MM.1S (cell line): ENCODE measurements at regions not wholly inside any gene's neighbourhood (a gene's known extent, or its start where the extent isn't known, plus 50 kb on each side); places are given as distances from the start of the nearest gene placed in this dataset.

ENCODE experiments used
- DNase-seq: peaks from one replicate; pipeline ENCODE4 v3.0.0-alpha.2; 2015
- H2AFZ ChIP-seq: fragments of 300-600 bp; sonication (generic); 2 replicates; pipeline ENCODE4 v1.6.0; 2016; ENCODE audit warnings: antibody characterized with exemption, low read length
- H3F3A ChIP-seq: fragments of 300-600 bp; sonication (generic); 2 replicates; pipeline ENCODE4 v1.6.1; 2016; ENCODE audit warnings: mild to moderate bottlenecking, antibody characterized with exemption, low read length, moderate library complexity, mixed read lengths; ENCODE audit not compliant: insufficient read depth
- H3K27ac ChIP-seq: fragments of 300-600 bp; sonication (generic); 2 replicates; pipeline ENCODE4 v1.5.1; 2016; ENCODE audit warnings: mild to moderate bottlenecking, low read length
- H3K27me3 ChIP-seq: fragments of 300-600 bp; sonication (generic); replicated peaks from 2 replicates; pipeline ENCODE4 v1.6.0; 2016; ENCODE audit warnings: low read length; ENCODE audit not compliant: insufficient read depth
- H3K36me3 ChIP-seq: fragments of 300-600 bp; sonication (generic); replicated peaks from 2 replicates; pipeline ENCODE4 v1.6.1; 2016; ENCODE audit warnings: mild to moderate bottlenecking, low read length, mixed read lengths; ENCODE audit not compliant: insufficient read depth
- H3K4me1 ChIP-seq: fragments of 300-600 bp; sonication (generic); 2 replicates; pipeline ENCODE4 v1.6.1; 2016; ENCODE audit warnings: low read length, mixed read lengths
- H3K4me2 ChIP-seq: fragments of 300-600 bp; sonication (generic); 2 replicates; pipeline ENCODE4 v1.6.0; 2016; ENCODE audit warnings: low read depth, low read length
- H3K4me3 ChIP-seq: fragments of 300-600 bp; sonication (generic); 2 replicates; pipeline ENCODE4 v1.5.1; 2016; ENCODE audit warnings: low read length, mixed read lengths
- H3K79me2 ChIP-seq: fragments of 300-600 bp; sonication (generic); 2 replicates; pipeline ENCODE4 v1.6.1; 2016; ENCODE audit warnings: mixed run types, low read length, mixed read lengths
- H3K9ac ChIP-seq: fragments of 300-600 bp; sonication (generic); 2 replicates; pipeline ENCODE4 v1.6.1; 2016; ENCODE audit warnings: low read length, mixed read lengths
- H3K9me2 ChIP-seq: fragments of 300-600 bp; sonication (generic); replicated peaks from 2 replicates; pipeline ENCODE4 v1.6.1; 2016; ENCODE audit warnings: mild to moderate bottlenecking, low read length, mixed read lengths; ENCODE audit not compliant: insufficient read depth
- H3K9me3 ChIP-seq: fragments of 300-600 bp; sonication (generic); replicated peaks from 2 replicates; pipeline ENCODE4 v1.6.1; 2016; ENCODE audit warnings: mild to moderate bottlenecking, low read length, mixed read lengths; ENCODE audit not compliant: insufficient read depth
- H4K20me1 ChIP-seq: fragments of 300-600 bp; sonication (generic); 2 replicates; pipeline ENCODE4 v1.6.1; 2016; ENCODE audit warnings: mild to moderate bottlenecking, low read length, moderate library complexity, mixed read lengths; ENCODE audit not compliant: insufficient read depth
- EZH2 ChIP-seq: fragments of 300-600 bp; sonication (generic); optimal IDR thresholded peaks from 2 replicates; pipeline ENCODE3; 2017; ENCODE audit warnings: low read depth, mild to moderate bottlenecking, antibody characterized with exemption, low read length, mixed read lengths
- EZH2phosphoT487 ChIP-seq: fragments of 300-600 bp; sonication (generic); IDR thresholded peaks from 2 replicates; pipeline ENCODE4 v1.6.1; 2018; ENCODE audit warnings: antibody characterized with exemption, low read length
- TF ChIP-seq, protein P1 (sequence below): fragments of 300-600 bp; sonication (generic); IDR thresholded peaks from 2 replicates; pipeline ENCODE4 v1.5.1; 2016; ENCODE audit warnings: antibody characterized with exemption, low read length, mixed read lengths

DNA sequence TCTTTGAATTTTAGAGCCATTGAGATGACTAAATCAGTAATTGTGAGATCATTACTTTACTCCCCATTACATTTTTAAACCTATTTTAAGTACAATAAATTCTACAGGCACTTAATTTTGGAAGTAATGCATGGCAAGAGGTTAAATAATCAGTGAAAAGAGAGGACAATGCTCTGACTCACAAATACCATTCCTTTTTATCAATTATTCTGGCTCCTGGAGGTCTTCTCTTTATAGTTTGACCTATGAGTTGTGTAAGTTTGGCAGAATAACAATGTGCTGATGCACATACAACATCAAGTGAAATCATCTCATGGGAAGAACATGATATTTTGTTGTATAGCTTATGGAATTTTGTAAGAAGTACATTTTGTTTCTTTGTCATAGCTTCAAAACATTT, 166.7 kb downstream of the TMTC3 start:
- Histone ChIP-seq H3F3A (no peaks in the 10 kb centered on the region; the same call in 1 of the 2 replicates), H3K79me2 (no peaks in the 10 kb centered on the region), H3K9ac (no peak overlapping the region), H3K4me2 (no peak overlapping the region), H3K9me3 (no peaks in the 10 kb centered on the region), H4K20me1 (no peaks in the 10 kb centered on the region), H3K27me3 (no peaks in the 10 kb centered on the region), H3K27ac (no peak overlapping the region), H3K36me3 (no peaks in the 10 kb centered on the region), H2AFZ (no peak overlapping the region), H3K9me2 (no peaks in the 10 kb centered on the region), H3K4me1 (no peaks in the 10 kb centered on the region), H3K4me3 (no peak overlapping the region)
- TF ChIP-seq, protein P1, sequence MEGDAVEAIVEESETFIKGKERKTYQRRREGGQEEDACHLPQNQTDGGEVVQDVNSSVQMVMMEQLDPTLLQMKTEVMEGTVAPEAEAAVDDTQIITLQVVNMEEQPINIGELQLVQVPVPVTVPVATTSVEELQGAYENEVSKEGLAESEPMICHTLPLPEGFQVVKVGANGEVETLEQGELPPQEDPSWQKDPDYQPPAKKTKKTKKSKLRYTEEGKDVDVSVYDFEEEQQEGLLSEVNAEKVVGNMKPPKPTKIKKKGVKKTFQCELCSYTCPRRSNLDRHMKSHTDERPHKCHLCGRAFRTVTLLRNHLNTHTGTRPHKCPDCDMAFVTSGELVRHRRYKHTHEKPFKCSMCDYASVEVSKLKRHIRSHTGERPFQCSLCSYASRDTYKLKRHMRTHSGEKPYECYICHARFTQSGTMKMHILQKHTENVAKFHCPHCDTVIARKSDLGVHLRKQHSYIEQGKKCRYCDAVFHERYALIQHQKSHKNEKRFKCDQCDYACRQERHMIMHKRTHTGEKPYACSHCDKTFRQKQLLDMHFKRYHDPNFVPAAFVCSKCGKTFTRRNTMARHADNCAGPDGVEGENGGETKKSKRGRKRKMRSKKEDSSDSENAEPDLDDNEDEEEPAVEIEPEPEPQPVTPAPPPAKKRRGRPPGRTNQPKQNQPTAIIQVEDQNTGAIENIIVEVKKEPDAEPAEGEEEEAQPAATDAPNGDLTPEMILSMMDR = no peak
- no peak for DNase-seq

DNA sequence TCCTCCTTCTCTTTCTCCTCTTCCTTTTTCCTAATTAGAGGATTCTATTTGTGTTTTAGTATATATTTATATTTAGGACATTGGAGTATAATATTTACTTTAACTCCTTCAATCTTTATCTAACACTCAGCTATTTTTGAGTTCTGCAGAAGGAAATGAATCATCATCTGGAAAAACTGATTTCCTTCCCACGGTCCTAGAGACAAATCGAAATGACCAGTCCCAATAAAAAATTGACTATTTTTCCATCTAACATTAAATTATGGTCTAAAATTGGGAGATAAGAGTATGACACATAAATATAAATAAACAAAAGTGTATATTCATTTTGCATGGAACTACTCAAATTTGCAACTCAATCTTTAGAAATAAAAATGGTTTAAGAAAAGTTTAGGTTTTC, 167.4 kb downstream of the TMTC3 start:
- Histone ChIP-seq H3K4me2 (no peak overlapping the region), H3K36me3 (no peaks in the 10 kb centered on the region), H3K9me2 (no peaks in the 10 kb centered on the region), H3K27ac (no peak overlapping the region), H3K79me2 (no peaks in the 10 kb centered on the region), H3F3A (no peaks in the 10 kb centered on the region; the same call in 1 of the 2 replicates), H3K4me1 (no peaks in the 10 kb centered on the region), H2AFZ (no peak overlapping the region), H3K27me3 (no peaks in the 10 kb centered on the region), H3K9ac (no peak overlapping the region), H3K4me3 (no peak overlapping the region), H3K9me3 (no peaks in the 10 kb centered on the region), H4K20me1 (no peaks in the 10 kb centered on the region)
- no peak for DNase-seq
- TF ChIP-seq, protein P1 = no peak
- TF ChIP-seq EZH2phosphoT487 = no peak
- no peak for TF ChIP-seq EZH2

DNA sequence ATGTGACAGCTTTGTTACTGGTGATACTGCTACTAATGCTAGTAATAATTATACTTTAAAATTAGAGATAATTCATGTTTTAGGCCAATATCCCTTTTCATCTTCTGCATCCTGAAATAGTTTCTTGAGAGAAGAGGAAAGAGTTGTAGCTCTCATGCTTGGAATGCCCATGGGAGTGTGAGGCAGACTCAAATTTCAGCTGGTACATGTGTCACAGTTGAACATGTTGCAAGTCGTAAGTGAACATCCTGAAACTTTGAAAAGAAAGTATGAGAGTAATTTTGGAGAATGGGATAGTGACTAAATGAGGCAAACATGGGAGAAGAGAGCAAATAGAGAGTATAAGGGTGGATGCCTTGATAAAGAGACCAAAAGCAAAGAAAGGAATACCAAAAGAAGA, 168.0 kb downstream of the TMTC3 start:
- Histone ChIP-seq H4K20me1 (no peaks in the 10 kb centered on the region), H3K27me3 (no peaks in the 10 kb centered on the region), H3K4me3 (no peak overlapping the region), H3K36me3 (no peaks in the 10 kb centered on the region), H3K9ac (no peak overlapping the region), H3K4me2 (no peak overlapping the region), H3K9me3 (no peaks in the 10 kb centered on the region), H3F3A (no peaks in the 10 kb centered on the region; the same call in 1 of the 2 replicates), H3K9me2 (no peaks in the 10 kb centered on the region), H2AFZ (no peak overlapping the region), H3K4me1 (no peaks in the 10 kb centered on the region), H3K27ac (no peak overlapping the region), H3K79me2 (no peaks in the 10 kb centered on the region)
- no peak for DNase-seq
- TF ChIP-seq EZH2phosphoT487 (no peak), EZH2 (no peak)
- TF ChIP-seq, protein P1 = no peak
